Embryonic facial prominence (tissue), 1 donor: ENCODE measurements at regions not wholly inside any gene's neighbourhood (a gene's known extent, or its start where the extent isn't known, plus 50 kb on each side); places are given as distances from the start of the nearest gene placed in this dataset.
A peak's percentile ranks its signal among the peaks of the same experiment; 100 is the strongest.

Experiments
- DNase-seq: peaks from one replicate; pipeline ENCODE4 v3.0.0-alpha.2; 2016; ENCODE audit errors: extremely low spot score

DNA sequence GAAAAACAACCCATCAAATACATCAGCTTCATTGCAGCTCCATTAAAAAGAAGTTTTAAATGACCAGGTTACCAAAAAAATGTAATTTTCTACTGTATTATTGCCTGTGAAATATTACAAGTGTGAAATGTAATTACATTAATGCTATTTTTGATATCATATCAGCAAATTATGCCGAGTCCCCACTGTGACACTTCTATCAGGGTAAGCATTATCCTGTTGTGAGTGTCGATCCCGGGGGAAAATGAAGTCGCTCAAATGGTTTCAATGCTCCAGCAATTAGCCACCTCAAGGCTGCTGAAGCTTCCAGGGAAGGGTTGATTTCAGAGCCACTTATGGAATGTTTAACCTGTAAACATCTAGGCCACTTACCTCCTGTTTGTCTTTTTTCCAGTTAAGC lies 70.4 kb downstream of the RCN1 start:
- DNase-seq, result no peak

DNA sequence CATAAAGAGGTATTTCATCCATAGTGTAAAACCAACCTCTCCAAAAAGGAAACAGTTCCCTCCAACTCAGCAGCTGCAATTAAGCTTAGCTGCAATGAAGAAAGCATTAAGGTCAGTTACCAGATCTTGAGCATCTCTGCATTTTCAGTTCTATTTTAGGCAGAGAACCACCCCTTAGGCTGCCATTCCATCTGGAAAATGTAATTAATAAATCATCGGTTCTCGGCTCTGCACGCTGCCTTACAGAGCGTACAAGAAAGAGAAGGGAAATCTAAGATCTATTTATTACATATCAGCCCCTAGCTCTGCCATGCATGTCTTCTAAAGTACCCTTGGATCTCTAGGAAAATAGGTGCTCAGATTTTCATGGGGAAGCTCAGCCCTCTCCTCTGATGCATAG lies 71.5 kb downstream of the RCN1 start:
- DNase-seq, result no peak

DNA sequence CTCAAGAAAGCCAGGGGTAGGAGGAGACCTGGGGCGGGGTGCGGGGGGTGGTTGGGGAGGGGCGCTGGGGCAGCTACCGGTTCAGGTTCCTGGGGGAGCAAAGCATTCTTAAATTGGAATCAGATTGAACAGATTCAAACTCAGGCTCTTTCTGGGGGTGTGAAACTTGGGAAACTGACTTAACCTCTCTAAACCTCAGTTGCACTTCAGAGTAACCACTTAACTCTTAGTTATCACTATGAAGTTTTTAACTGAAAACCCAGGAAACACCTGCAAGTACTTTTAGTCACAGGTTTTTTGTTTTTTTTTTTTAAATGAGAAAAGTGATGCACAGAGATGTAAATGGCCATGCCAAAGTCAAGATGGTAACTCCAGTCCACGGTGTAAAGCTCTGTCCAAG lies 72.0 kb downstream of the RCN1 start:
- no peak for DNase-seq

DNA sequence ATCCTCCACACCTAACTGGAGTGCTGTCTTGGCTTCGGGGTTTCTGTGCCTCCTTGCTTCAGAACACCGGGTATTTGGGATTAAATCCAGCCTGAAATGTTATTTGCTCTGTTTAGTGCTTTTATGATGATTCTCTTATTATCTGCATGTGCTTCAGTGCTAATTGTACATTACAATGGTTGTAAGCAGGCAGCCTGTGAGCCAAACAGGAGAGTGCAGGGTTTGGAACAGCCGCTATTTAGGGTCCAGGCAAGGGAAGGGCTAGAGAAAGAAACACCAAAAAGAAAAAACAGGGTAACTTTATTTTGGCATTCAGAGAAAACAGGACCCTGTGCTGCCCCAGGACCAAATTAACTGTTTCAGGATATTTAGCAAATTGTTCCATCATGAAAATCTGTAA lies 72.7 kb downstream of the RCN1 start:
- no peak for DNase-seq

DNA sequence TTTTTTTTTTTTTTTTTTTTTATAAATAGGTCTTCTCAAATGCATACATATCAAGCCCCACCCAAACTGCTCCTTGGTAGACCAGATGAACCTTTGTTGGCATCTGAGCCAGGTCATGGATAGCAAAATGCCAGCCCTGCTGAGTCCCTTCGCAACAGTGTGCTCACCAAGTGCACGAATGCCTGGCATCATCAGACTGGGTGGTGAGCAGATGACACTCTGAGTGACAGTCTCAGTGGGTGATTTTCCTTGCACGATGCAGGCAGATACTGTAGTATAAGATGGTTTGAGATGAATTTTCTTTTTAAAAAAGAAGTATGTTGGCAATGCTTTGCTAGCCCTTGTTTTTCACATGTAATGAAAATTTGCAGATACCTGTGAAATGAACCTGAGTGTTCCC lies 74.0 kb downstream of the RCN1 start:
- DNase-seq, result no peak

DNA sequence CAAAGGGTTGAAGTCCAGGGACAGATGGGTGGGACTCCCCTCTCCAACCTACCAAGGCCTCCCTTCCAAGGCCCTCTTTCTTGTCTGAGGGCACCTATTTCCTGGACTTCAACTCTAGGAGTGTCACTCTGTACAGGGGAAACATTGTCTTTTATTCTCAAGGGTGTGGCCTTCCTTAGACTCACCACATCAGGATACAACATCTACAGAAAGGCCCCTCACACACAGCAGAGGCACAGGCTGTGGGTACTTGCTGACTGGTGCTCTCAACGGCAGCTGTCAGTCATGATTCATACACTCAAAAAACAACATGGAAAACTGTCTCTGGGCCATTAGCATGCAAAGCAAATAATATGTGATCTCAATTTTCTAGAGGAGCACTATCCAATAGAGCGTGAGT lies 78.0 kb downstream of the RCN1 start:
- no peak for DNase-seq

DNA sequence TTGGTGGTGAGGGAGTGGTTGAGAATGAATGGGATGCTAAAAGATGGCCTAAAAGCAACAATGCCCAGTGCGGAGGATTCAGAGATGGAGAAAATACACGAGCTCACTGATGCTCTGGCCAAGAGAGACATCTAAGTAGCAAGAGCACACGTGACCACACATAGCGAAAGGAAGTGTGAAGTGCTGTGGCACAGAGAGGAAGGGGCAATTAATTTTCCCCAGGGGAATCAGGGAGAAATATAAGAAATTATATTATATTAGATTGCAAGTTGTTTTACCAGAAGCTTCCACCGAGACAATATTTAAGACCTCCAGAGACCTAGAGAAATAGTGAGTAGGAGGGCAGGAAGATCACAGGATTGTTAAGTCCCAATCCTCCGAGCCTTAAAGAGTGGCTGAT lies 80.6 kb downstream of the RCN1 start:
- no peak for DNase-seq

DNA sequence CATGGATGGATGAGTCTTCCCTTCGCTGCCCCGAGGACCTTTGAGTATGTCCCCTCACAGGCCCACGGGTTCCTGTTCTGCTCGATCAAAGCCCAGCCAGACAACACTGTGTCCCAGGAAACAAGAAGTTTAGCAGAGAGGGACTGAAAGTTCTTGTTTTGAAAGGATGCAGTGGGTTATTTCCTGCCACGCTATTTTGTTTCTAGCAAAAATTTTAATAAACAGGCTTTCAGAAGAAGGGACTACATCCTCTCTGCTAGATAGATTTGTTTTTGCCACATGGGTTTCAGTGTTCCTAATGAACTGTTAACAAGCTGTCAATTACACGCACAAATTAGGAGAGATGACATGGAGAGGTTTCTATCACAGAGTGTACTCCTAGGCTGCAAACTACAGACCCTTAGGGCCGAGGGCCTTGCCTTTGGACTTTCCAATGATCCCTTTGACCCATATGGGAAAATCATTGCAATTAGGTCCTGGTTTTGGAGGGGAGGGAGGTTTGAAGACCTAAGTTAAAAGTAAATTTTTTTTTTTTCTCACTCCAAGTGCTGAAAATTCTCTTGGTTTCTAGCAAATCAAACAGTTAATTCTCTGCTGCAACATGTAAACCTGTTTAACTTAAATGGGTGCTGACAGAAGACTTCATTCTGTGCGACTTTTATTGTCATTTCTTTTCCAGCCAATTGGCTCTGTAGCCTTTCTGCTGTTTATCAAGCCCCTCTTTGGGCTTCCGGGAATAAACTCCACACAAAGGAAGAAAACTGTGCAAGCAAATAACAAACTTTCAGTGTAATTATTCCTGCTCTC lies 81.4 kb downstream of the RCN1 start:
- no peak for DNase-seq

DNA sequence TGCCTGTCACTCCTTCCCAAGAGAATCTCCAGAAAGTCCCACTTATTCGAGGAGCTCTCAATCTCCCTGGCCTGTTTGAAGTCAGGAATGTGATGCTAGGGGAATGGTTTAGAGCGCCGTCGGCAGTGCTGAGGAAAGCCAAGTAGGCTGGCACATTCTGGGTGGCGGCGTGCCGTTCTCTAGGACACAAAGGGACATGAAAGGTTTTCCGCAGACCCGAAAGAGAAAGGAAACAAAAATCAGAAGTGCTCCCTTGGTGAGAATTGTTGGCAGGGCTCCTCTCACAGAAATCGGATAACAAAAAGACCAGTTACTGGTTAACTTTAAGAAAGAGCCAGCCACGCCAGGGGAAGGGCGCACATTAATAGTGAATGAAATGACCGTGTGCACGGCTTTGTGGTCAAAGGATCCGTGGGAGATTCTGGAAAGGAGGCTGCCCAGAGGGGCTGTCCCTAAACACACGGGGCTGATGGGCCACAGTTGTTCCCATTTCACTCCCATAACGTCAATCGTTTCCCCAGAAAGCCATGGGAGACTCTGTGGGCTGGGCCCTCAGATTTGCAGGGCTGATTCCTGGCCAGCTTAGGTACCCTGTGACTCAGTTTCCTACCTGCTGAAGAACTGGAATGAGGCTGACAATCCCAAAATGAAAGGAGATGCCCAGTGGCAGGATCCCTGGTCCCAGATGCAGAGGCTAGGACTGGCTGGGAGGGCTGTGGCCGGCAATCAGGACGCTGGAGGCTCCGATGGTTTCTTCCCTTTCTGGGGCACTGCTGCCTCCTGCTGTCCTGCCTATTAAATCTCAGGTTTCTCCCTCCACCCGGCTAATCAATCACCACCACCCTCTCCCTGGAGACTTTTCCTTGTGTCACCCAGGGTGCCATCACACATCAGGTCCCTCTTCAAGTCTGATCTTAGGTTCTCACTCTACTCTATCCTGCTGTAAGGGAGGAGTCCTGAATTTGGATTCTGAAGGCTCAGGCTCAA lies 82.3 kb downstream of the RCN1 start:
- DNase-seq, result no peak

DNA sequence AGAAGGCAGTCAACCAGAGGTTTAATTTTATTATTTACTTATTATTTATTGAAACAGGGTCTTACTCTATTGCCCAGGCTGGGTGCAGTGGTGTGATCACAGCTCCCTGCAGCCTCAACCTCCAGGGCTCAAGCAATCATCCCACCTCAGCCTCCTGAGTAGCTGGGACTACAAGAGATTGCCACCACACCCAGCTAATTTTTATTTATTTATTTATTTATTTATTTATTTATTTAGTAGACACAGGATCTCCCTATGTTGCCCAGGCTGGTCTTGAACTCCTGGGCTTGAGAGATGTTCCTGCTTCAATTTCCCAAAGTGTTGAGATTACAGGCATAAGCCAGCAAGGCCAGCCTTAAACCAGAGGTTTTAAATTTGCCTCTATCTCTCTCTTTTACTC lies 83.1 kb downstream of the RCN1 start:
- no peak for DNase-seq

DNA sequence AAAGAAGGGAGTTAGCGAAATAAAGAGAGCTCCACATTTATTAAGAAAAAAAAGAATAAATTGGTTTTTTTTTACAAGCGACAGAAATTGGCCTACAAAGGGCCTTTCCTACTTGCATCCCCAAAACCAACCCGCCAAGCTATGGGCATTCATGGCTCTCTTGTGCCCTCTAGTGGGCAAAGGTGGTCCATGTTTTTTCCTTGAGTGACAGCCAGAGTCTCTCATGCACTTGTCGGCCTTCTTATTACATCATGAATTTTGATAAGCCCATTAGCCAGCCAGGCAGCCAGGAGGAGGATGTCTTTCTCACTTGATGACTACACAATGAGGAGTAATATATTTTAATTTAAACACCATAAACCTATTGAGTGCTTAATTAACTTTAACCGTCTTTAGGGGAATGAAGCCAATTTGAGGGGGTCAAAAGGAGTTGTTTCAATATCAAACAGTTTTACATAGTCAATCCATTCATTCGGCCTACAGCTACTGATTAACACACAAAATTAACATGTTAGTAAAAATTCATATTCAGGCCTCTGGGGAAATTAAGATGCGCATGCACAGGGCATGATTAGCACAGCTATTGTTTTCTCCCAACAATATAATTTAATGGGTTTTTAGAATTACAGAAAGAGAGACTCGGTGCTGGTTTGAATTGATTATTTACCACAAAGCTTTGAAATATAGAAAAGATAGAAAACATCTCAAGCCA lies 85.5 kb downstream of the RCN1 start:
- DNase-seq, result peak; percentile 68

DNA sequence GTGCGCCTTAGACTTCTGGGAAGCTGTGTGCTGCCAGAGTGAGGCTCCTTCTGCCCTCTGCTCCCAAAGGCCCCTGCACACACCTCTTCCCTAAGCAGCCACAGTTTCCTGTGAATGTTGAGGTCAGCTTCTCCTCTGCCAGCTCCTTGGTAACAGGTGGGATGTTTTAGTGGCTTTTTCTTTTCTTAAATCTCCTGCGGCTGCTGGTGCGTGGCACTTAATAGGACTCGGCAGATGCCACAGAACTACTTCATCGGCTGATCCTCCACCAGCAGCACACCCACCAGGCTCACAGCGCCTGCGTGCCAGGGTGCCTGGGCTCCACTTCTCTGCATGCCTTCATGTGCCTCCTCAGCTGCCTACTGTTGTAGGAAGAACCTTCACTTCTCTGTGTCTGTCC lies 87.8 kb downstream of the RCN1 start:
- no peak for DNase-seq

DNA sequence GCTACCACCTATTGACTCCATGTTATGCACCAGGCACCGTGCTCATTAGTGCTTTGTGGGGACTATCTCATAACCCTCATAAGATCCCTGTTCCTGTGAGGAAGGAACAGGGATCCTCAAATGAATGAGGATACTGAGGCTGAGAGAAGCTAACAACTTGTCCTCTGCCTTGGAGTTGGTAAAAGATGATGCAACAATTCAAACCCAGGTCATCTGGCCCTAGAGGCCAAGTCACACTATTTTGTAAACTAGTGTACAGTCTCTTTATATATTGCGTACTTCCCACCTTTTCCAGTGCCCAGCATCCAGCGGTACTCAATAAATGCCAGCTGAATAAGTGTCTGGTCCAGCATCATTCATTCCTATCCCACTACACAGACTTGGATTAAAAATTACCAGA lies 92.6 kb downstream of the RCN1 start:
- no peak for DNase-seq

DNA sequence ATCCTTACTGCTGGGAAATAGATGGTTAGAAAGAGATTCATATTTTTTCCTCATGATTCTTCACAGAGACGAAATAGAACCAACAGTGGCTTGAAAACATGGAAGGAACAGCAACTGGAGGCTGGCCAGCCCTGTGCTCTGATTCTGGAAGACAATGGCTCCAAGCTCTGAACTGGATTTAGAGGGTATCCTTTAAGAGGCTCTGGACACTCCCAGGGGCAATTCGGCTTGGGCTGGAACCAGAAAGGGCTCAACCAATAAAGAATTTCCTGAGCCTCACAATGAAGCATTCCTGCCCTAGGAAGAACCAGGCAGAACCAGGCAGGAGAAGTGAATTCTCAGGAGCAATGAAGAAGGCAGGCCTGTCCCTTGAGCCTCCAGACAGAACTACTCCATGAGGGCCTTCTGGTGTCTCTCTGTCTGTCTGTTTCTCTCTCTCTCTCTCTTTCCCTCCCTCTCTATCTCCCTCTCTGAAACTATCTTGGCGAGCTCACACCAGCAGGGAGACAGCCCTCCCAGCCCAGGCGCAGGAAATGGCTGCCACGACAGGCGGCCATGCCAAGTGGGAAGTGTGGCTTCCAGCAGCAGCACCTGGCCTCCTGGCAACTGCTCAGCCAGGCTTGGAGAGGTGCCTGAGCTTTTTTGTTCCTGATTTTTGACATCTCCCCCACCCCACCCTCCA lies 93.3 kb downstream of the RCN1 start:
- DNase-seq, result no peak

DNA sequence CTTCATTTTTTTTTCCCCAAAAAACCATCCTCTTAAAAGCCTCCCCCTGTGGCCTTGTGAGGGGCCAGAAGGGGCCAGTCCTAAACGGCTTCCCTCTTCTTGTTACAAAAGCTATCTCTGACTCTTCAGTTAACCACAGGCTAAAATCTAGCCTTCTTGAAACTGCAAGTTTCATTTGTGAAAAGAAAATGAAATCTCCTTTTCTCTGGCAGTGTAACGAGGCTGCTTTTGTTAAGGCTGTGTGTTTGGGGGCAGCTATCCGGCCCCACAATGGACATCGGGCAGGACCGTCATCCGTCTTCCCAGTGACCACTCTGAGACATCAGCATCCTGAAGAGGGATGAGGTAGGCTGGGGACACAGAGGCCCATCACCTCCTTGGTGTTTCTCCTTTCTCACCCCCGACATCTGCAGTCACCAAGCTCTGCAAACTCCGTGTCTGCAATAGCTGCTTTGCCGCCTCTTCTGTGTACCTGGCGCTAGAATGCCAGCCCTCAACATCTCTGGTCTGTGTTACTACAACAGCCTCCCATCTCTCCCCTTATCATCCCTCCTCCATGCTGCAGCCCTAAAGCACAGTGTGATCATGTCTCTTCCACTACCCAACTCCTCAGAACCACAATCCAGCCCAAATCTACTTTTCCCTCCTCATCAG lies 94.0 kb downstream of the RCN1 start:
- DNase-seq, result no peak

DNA sequence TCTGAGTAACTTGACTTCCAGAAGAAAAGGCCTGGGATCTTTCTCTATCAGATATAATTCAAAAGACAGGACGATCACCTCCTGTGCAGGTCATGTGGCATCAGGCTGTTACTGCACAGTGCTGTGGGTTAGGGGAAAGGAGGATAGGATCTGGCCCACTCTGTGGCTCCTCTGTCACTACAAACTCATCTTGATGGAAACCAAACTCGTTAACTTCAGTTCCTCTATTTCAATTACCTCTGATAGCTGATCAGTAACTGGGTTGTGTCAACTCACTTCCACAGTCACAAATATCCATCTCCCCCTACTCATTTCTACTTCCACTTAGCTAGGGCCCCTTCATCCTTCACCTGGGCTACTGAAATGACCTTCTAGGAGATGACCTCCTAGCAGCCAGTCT lies 95.2 kb downstream of the RCN1 start:
- DNase-seq, result no peak

DNA sequence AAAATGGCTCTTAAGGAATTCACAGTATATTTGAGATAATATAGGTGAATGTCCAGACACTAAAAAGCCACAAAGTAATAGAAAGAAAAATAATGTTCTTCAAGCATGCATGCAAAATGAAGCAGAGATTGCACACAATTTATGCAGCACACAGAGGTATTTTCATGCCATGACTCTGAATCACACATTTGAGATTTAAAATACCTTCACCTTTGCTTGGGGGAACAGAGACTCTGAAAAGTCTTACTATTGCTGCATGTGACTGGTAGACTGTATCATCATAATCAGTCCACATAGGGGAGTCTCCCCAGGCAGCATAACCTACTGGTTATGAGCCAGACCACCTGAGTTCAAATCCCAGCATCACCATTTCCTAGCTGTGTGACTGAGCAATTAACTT lies 96.2 kb downstream of the RCN1 start:
- no peak for DNase-seq

DNA sequence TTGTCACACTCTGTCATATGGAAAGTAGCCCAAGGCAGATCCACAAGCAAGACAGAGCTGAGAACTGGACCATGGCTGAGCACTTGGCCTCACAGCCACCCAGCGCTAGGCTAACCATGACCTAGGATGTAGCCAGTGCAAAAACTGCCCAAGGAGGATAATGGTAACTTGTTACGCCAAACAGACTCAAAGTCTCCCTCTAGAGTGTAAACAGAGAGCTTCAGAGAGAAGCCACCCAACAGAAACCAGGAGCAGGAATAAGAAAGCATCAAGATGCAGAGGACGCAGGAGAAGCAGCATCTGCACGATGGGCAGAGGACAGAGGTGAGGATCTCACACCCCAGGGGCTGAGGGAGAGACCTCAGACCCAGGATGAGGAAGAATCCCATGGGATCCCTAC lies 97.9 kb downstream of the RCN1 start:
- no peak for DNase-seq

DNA sequence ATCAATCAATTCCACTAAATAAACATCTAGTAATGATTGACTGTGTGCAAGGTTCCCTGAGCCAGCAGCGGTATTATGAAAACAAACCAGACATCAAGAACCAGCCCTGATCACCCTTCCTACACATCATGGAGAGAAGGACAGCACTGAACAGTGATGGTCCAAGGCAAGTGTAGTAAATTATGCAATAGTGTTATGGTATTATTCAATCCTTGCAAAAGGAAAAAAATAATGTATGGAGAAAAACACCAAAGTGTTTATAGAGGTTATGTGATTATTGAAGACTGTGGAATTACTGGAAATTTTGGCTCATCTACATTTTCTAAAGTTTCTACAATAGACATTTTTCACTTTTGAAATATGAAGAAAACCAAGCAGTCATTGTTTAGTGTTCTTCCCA lies 105.3 kb downstream of the RCN1 start:
- DNase-seq, result no peak

DNA sequence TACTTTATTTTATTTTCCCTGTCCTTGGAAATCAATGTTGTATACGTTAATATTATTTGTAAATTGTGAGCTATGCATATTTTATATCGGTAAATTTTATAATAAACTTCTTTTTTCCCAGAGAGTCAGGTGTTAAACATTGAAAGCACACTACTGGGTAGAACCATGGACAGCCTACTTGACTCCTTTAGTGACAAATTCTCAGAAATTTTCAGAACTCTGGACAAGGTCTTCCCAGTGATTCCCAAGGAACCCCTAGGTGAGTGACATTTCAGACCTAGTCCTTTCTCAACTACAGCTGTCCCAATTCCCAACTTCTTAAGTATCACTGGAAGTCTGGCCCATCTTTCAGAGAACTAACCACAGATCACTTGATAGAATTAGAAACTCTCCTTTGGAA lies 107.2 kb downstream of the RCN1 start:
- no peak for DNase-seq

DNA sequence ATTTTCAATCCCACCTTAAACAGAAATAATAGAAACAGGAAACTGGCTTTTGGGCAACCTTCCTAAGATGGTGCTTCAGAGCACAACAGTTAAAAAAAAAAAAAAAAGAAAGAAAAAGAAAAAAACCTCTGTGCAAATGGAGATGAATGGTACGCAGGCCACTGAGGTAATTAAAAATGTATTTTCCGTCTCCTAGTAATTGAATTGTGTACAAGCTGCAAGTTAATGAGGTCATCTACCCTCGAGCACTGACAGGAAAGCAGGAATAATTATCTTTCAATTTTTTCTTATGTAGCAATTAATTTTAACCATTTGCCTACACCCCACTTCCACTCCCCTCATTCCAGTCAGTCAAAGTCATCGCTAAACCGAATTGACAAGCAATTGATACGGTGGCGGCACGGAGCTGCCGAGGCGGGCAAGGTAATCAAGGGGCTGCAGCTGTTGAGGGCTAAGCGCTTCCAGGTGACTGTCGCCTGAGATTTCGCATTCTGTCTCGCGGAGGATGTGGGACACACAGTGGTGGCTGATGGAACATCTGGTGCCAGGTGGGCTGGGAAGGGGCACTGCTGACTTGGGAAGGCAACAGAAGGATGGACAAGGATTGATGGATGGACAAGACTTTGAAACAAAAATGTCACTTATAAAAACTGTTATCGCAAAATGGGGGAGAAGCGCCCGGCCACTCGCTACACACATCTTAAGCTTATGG lies 109.4 kb downstream of the RCN1 start:
- no peak for DNase-seq
